ENCODE measurements at regions not wholly inside any gene's neighbourhood (a gene's known extent, or its start where the extent isn't known, plus 50 kb on each side); places are given as distances from the start of the nearest gene placed in this dataset.

DNA sequence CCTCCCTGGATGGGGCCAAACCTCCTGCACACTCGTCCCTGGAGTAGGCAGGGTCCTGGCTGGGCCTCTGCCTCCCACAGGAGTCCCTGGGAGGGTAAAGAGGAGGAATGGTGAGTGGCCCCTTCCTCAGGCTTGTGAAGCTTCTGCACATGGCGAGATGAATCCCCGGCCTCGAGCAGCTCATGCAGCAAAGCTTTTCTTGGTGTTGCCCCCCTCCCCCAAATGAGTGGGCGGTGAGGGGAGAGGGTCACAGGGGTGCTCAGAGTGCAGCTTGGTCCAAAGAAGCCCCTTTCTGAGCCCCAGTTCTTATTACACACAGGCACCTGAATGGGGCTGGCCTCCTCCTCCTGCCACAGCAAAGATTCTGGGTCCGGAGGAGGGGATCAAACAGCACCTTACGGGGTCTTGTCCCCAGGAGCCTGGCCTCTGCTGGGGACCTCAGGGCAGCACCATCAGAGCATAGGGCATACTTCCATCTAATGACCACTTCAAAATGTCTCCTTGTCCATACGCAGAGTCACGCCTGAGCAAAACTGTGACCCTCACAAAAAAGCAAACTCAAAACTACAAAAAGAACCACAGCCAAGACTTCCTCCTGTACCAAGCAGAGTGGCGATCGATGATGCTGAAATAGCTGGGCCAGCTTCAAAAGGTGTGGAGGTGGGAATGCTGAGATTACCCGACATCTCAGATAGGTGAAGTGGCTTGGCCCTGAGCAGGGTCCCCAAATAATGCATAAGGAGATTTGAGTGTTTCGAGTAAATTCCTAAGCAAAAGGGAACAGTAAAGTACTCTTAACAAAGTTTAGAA, 148.4 kb upstream of the TWIST2 start:
- TF ChIP-seq, protein P1, sequence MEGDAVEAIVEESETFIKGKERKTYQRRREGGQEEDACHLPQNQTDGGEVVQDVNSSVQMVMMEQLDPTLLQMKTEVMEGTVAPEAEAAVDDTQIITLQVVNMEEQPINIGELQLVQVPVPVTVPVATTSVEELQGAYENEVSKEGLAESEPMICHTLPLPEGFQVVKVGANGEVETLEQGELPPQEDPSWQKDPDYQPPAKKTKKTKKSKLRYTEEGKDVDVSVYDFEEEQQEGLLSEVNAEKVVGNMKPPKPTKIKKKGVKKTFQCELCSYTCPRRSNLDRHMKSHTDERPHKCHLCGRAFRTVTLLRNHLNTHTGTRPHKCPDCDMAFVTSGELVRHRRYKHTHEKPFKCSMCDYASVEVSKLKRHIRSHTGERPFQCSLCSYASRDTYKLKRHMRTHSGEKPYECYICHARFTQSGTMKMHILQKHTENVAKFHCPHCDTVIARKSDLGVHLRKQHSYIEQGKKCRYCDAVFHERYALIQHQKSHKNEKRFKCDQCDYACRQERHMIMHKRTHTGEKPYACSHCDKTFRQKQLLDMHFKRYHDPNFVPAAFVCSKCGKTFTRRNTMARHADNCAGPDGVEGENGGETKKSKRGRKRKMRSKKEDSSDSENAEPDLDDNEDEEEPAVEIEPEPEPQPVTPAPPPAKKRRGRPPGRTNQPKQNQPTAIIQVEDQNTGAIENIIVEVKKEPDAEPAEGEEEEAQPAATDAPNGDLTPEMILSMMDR (IDR thresholded peaks at IDR 0.05): no peak
- no peak for TF ChIP-seq POLR2A (IDR thresholded peaks at IDR 0.05)

Data from ovary (tissue), 3 donors.